ENCODE measurements at regions not wholly inside any gene's neighbourhood (a gene's known extent, or its start where the extent isn't known, plus 50 kb on each side); places are given as distances from the start of the nearest gene placed in this dataset.
A peak's percentile ranks its signal among the peaks of the same experiment; 100 is the strongest.

DNA sequence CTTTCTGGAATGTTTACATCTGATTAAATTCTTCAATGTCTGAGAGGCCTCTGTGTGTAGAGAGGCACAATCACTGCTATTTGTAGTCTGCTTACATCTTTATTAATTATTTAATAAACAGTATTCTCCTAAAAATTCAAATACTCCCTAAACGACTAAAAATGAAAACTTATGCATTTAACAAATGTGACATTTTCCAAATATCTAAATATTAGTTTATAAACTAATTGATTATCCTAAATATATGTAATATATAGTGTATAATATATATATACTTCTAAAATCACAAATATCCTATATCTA lies 57.7 kb upstream of the ZBED3 start:
- TF ChIP-seq, protein P1, sequence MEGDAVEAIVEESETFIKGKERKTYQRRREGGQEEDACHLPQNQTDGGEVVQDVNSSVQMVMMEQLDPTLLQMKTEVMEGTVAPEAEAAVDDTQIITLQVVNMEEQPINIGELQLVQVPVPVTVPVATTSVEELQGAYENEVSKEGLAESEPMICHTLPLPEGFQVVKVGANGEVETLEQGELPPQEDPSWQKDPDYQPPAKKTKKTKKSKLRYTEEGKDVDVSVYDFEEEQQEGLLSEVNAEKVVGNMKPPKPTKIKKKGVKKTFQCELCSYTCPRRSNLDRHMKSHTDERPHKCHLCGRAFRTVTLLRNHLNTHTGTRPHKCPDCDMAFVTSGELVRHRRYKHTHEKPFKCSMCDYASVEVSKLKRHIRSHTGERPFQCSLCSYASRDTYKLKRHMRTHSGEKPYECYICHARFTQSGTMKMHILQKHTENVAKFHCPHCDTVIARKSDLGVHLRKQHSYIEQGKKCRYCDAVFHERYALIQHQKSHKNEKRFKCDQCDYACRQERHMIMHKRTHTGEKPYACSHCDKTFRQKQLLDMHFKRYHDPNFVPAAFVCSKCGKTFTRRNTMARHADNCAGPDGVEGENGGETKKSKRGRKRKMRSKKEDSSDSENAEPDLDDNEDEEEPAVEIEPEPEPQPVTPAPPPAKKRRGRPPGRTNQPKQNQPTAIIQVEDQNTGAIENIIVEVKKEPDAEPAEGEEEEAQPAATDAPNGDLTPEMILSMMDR (IDR thresholded peaks at IDR 0.05; ENCODE audit: low read depth, low read length, missing control alignments), result no peak
- no peak for DNase-seq (ENCODE audit: low read depth)
- H3K4me3 ChIP-seq (ENCODE audit: low read depth, low read length), result no peak overlapping the region

DNA sequence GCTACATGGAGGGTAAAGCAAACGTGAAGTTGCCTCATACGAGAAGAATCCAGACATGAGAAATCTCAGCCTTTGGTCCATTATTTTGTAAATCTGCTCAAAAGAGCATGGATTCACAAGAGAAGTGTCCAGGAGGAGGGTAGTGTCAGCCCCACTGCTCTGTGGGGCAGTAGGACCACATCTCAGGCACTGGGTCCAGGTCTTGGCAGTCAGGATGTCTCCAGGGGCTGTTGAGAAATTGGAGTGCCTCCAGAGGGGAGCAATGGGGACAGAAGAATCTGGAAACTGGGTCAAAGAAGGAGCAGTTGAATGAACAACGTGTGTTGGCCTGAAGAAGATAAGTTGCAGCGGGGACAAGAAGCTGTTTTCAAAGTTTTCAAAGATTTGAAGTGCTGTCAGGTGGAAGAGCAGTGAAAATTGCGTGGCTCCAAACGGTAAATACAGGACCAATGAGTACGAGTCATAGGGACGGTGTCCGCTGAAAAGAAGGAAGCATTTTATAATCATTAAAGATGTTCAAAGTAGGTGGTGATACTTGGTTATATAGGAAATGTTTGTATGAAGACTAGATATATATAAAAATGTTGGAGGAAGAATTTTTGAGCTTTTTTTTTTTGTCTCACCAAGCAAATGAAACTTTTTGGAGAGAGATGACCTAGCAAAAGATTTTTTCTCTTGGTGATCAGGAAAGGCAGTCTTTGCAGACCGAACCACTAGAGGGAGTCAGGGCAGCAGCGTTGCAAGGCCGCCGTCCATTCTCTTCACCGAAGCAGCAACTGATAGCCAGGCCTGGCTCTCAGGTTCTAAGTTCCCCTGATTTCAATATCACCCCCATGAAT lies 57.1 kb upstream of the ZBED3 start:
- DNase-seq (ENCODE audit: low read depth), result peak; percentile 38
- TF ChIP-seq, protein P1 (IDR thresholded peaks at IDR 0.05; ENCODE audit: low read depth, low read length, missing control alignments), result peak; percentile 92
- H3K4me3 ChIP-seq (ENCODE audit: low read depth, low read length), result no peak overlapping the region

DNA sequence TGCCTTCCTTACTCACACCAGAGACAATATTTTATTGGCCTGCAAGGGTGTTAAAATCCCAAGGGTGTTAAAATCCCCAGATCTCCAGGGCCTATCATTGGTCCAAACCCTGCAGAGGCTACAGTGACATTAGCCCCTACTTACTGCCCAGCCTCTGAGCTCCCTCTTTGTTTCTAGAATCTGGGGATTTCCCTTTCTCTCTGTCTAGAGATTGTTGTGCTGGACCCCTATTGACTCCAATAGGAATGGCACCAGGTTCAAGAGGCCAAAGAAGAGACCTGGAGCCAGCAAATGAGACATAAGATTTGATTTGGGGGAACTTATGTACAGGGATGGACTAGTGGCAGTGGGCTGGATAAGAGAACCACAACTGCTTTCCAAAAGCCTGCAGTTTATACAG lies 53.3 kb upstream of the ZBED3 start:
- H3K4me3 ChIP-seq (ENCODE audit: low read depth, low read length), result no peak overlapping the region
- no peak for DNase-seq (ENCODE audit: low read depth)
- TF ChIP-seq, protein P1 (IDR thresholded peaks at IDR 0.05; ENCODE audit: low read depth, low read length, missing control alignments), result no peak

DNA sequence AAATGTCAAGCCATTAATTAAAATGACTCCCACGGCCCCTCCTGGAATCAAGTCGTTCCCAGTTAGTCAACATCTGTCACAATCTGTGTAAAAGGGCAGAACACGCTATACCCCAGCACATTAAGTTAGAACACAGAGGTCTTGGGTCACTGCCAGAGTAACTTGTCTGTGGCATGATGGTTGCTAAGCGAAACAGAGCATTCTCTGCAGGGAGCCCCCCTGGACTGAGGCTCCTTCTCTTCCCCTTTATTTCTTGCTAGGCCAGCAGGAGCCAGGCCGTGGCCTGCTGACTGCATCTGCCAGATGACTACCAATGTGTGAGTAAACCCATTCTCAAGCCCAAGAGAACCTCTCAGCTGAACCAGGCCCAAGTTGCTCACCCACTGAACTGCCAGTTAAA lies 51.9 kb upstream of the ZBED3 start:
- no peak for DNase-seq (ENCODE audit: low read depth)
- TF ChIP-seq, protein P1 (IDR thresholded peaks at IDR 0.05; ENCODE audit: low read depth, low read length, missing control alignments), result no peak
- no peak overlapping the region for H3K4me3 ChIP-seq (ENCODE audit: low read depth, low read length)

Data from GM12864 (cell line).